Mucosa of rectum (tissue), 2 donors: ENCODE measurements at regions not wholly inside any gene's neighbourhood (a gene's known extent, or its start where the extent isn't known, plus 50 kb on each side); places are given as distances from the start of the nearest gene placed in this dataset.

Source experiments
- H3K27ac ChIP-seq, 2 donors: one replicate each; pipeline ENCODE4 v1.7.0; 2013; ENCODE audit warnings: inconsistent platforms in 2 of 2, low read depth in 2 of 2, low read length in 2 of 2
- H3K27me3 ChIP-seq, 2 donors: one replicate each; pipeline ENCODE4 v1.7.0; 2013; ENCODE audit warnings: low read length in 2 of 2; ENCODE audit not compliant: control insufficient read depth in 2 of 2, insufficient read depth in 2 of 2
- H3K36me3 ChIP-seq, 2 donors: one replicate each; pipeline ENCODE4 v1.7.0; 2013; ENCODE audit warnings: low read length in 2 of 2; ENCODE audit not compliant: control insufficient read depth in 2 of 2, insufficient read depth in 2 of 2
- H3K4me1 ChIP-seq, 2 donors: one replicate each; pipeline ENCODE4 v1.7.0; 2013; ENCODE audit warnings: low read length in 2 of 2, mild to moderate bottlenecking in 1 of 2; ENCODE audit not compliant: control insufficient read depth in 2 of 2, insufficient read depth in 2 of 2
- H3K4me3 ChIP-seq, 2 donors: one replicate each; pipeline ENCODE4 v1.7.0; 2013; ENCODE audit warnings: low read length in 2 of 2
- H3K9ac ChIP-seq, 2 donors: one replicate each; pipeline ENCODE4 v1.7.0; 2013; ENCODE audit warnings: low read length in 2 of 2, low read depth in 1 of 2, mild to moderate bottlenecking in 1 of 2
- H3K9me3 ChIP-seq, 2 donors: one replicate each; pipeline ENCODE4 v1.7.0; 2013; ENCODE audit warnings: low read length in 2 of 2; ENCODE audit not compliant: control insufficient read depth in 2 of 2
- donor health status: healthy.
- donor health status: Normal muscosa, but diverticular disease.

DNA sequence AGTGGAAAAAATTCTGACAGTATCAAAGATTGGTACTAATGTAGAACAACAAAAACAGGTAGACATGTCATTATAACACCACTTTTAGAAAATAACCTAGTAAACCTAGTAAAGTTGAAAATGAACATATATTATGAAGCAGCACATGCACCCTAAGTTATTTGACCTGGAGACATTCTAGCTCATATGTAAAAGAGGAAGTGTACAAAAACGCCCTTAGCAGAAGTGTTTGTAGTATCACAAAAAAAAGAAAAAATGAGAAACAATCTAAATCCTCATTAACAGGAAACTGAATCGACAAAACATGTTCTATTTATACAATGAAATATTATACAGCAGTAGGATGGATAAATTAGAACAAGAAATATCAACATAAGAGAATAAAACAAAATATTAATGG is 318.9 kb upstream of the PPP1R2C start:
- Histone ChIP-seq H3K4me1 (no peaks in the 10 kb centered on the region), H3K9ac (no peak overlapping the region), H3K27me3 (no peaks in the 10 kb centered on the region), H3K9me3 (no peaks in the 10 kb centered on the region), H3K36me3 (no peaks in the 10 kb centered on the region), H3K4me3 (no peak overlapping the region), H3K27ac (no peak overlapping the region)

DNA sequence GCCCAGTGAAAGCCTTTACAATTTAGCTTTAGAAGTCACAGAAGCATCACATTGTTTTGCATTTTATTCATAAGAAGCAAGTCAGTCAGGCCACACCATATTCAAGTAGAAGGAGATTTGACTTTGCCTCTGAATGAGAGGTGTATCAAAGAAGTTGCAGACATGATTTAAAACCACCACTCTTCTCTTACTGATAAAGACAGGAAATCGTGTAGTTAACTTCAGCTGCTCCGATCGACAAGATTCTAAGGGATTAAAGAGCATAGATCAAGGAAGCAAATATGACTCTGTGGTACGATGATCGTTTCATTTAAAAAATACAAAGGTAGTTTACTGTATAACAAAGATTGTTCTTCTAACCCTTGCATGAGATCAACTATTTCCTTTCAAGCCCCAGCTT is 328.0 kb upstream of the PPP1R2C start:
- no peak overlapping the region for H3K9ac ChIP-seq
- no peak overlapping the region for H3K4me3 ChIP-seq
- no peaks in the 10 kb centered on the region for H3K36me3 ChIP-seq
- no peaks in the 10 kb centered on the region for H3K9me3 ChIP-seq
- no peaks in the 10 kb centered on the region for H3K4me1 ChIP-seq
- H3K27me3 ChIP-seq: peaks cover 0 to 7% of the 10 kb centered on the region in 2 donors
- no peak overlapping the region for H3K27ac ChIP-seq

DNA sequence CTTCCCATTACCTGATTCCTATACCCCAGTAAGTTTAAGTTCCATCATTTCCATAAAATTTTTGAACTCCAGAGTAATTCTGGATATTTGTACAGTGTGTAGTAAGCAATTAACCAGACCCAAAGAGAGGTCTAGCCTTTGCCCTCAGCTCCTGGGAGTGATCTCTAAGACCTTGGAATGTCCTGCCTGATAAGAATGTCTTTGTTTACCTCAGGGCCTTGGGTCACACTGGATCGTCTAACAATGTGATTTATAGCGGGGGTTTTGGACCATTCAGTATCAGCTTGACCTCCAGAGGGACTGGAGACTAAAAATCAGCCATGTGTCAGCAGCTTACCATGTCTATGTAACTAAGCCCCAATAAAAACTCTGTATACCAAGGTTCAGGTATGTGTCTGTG is 330.9 kb upstream of the PPP1R2C start:
- H3K27me3 ChIP-seq: peaks cover 0 to 7% of the 10 kb centered on the region in 2 donors
- no peak overlapping the region for H3K4me3 ChIP-seq
- H3K9me3 ChIP-seq: no peaks in the 10 kb centered on the region
- no peaks in the 10 kb centered on the region for H3K4me1 ChIP-seq
- no peaks in the 10 kb centered on the region for H3K36me3 ChIP-seq
- no peak overlapping the region for H3K9ac ChIP-seq
- H3K27ac ChIP-seq: no peak overlapping the region

DNA sequence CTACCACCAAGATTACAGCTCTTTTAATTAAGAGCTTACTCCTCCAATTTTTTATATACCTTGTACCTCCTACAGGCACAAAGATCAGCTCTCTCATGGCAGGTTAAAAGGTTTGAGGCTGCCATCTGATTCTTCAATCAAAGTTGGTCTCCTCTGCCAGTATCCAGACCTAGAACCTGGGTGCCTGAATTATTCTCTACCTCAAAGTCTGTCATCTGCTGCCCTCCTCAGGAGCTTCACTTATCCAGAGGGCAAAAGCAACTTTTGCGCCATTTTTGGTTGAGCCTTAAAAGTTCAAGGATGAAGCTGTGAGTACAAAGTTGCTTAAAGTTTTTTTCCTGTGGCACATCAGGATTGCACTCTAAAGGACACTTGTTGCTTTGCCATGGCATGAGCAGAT is 343.7 kb upstream of the PPP1R2C start:
- no peak overlapping the region for H3K27ac ChIP-seq
- no peak overlapping the region for H3K4me3 ChIP-seq
- no peaks in the 10 kb centered on the region for H3K36me3 ChIP-seq
- H3K9ac ChIP-seq: no peak overlapping the region
- no peaks in the 10 kb centered on the region for H3K27me3 ChIP-seq
- no peaks in the 10 kb centered on the region for H3K4me1 ChIP-seq
- no peaks in the 10 kb centered on the region for H3K9me3 ChIP-seq

DNA sequence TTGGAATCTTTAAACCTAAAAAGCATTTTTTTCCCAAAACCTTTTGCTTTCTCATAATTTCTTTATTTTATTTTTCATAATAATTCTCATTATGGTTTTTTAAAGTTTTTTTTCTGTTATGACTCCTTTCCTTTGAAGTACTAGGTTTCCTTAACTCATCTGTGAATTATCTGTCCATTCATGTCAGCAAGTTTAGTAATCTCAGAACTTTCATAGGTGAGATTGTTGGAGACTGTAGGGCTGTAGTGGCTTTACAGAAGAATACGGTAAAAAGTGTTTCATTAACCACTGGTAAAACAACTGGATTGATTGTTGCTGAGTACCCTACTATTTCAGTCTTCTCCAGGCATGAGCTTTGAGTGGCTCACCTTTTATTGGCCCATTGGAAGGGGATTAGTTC is 361.7 kb upstream of the PPP1R2C start:
- no peak overlapping the region for H3K4me3 ChIP-seq
- H3K4me1 ChIP-seq: no peaks in the 10 kb centered on the region
- no peak overlapping the region for H3K9ac ChIP-seq
- H3K27me3 ChIP-seq: peaks cover 0 to 4% of the 10 kb centered on the region in 2 donors
- H3K9me3 ChIP-seq: no peaks in the 10 kb centered on the region
- H3K36me3 ChIP-seq: no peaks in the 10 kb centered on the region
- H3K27ac ChIP-seq: no peak overlapping the region

DNA sequence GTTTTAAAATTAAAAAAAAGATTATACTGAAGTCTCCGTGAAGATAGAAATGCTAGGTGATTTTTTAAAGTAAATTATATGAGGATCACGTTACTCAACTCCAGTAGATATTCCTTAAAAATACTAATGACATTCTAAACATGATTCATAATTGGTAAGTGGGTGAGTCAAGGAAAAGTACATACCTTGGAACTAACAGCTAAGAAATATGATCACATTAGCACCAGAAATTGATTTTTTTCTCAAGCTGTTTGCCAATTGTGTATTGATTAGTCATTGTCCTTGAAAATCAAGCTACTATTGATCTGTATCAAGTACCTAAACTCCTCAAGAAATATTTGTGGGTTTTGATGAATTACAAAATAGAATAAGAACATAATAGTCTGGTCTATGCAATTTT is 362.6 kb upstream of the PPP1R2C start:
- no peaks in the 10 kb centered on the region for H3K9me3 ChIP-seq
- no peak overlapping the region for H3K9ac ChIP-seq
- no peak overlapping the region for H3K4me3 ChIP-seq
- H3K4me1 ChIP-seq: no peaks in the 10 kb centered on the region
- peaks cover 0 to 6% of the 10 kb centered on the region in 2 donors for H3K27me3 ChIP-seq
- no peaks in the 10 kb centered on the region for H3K36me3 ChIP-seq
- H3K27ac ChIP-seq: no peak overlapping the region

DNA sequence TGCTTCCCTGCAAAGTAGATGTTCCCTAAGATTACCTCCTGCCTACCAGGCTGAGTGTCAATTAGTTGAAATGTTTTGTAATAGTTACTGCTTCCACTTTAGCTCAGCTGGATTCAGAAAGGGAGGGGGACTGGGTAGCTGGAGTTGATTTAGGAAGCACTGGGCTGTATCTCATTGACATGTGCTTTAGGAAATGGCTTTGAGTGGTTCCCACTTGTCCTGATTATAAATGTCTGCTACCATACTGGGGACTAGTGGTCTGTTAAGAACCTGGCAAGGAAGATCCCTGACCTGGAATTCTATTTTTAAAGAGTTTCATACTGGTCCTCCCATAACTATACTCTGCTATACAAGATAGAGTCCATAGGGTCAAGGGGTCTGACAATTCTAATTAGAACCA is 363.9 kb upstream of the PPP1R2C start:
- H3K27ac ChIP-seq: no peak overlapping the region
- H3K9ac ChIP-seq: no peak overlapping the region
- no peak overlapping the region for H3K4me3 ChIP-seq
- H3K36me3 ChIP-seq: no peaks in the 10 kb centered on the region
- H3K27me3 ChIP-seq: peaks cover 0 to 6% of the 10 kb centered on the region in 2 donors
- no peaks in the 10 kb centered on the region for H3K4me1 ChIP-seq
- H3K9me3 ChIP-seq: no peaks in the 10 kb centered on the region

DNA sequence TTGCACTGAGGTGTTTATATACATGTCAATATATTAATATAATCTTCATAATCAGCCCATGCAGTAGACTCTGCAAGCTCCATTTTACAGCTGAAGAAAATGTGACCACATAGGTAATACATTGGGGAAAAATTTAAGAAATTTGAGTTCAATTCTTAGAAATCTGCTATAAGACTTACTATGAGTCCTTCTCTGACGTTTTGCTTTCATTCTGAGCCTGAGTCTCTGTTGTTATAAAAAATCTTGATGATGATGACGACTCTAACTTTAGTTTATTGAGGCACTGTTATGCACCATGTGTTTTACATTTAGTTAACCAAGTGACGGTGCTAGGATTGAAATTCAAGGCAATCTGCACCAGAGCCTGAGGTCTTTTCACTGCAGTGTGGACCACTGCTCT is 370.3 kb upstream of the PPP1R2C start:
- Histone ChIP-seq H3K9ac (no peak overlapping the region), H3K27me3 (peaks cover 0 to 2% of the 10 kb centered on the region in 2 donors), H3K9me3 (no peaks in the 10 kb centered on the region), H3K36me3 (no peaks in the 10 kb centered on the region), H3K27ac (no peak overlapping the region), H3K4me3 (no peak overlapping the region), H3K4me1 (no peaks in the 10 kb centered on the region)

DNA sequence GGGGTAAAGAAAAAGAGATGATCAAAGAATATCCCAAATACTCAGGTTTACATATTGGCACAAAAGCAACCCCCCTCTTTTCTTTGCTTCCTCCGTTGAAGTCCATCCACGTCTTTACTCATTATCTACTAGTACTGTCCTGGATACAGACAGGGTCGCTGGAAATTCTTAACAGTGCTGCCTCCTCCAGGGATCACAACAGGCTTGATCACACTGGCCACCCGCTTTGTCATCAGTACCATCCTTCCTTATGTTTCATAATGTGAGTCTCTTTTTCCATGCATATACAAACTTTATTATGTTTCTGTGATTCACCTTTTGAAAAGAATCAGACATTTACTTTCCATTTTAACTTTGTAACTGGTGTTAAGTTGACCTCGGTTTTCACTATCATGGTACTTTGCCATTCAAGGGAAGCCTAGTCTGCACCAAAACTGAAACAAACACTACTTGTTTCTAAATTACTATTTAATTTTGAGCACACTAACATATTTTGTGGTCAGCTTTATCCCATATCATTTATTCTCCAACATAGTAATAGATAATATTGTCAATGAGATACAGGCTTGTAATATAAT is 387.5 kb upstream of the PPP1R2C start:
- Histone ChIP-seq H3K4me3 (no peak overlapping the region), H3K9me3 (no peaks in the 10 kb centered on the region), H3K4me1 (no peaks in the 10 kb centered on the region), H3K27ac (no peak overlapping the region), H3K9ac (no peak overlapping the region), H3K27me3 (peaks cover 3 to 5% of the 10 kb centered on the region in 2 donors), H3K36me3 (no peaks in the 10 kb centered on the region)

DNA sequence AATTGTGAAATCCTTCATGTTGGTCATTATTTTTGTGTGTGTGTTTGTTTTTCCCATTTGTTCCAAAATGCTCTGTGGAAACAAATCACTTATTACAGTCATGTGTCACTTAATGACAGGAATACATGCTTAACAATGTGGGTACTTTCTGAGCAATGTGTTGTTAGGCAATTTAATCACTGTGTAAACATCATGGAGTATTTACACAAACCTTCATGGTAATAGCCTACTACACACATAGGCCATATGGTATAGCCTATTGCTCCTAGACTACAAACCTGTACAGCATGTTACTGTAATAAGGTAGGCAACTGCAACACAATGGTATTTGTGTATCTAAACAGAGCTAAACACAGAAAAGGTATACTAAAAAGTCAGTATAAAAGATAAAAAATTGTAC is 388.9 kb upstream of the PPP1R2C start:
- Histone ChIP-seq H3K4me1 (no peaks in the 10 kb centered on the region), H3K4me3 (no peak overlapping the region), H3K27ac (no peak overlapping the region), H3K9me3 (no peaks in the 10 kb centered on the region), H3K36me3 (no peaks in the 10 kb centered on the region), H3K9ac (no peak overlapping the region), H3K27me3 (peaks cover 5 to 7% of the 10 kb centered on the region in 2 donors)

DNA sequence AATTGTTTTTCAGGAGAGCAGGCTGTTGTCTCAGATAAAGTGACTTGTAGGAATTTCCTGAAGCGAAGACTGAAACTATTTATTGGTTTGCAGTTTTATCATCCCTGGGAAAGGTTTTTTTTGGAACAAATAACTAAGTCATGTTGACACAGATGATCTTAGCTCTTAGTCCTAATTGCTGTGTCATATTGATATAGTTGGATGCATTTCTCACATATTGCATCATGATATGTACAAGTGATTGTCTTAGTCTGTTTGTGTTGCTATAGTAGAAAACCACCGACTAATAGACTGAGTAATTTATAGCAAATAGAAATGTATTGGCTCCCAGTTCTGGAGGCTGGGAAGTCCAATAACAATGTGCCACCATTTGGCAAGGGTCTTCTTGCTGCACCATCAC is 397.5 kb upstream of the PPP1R2C start:
- H3K4me1 ChIP-seq: no peaks in the 10 kb centered on the region
- no peaks in the 10 kb centered on the region for H3K9me3 ChIP-seq
- no peak overlapping the region for H3K4me3 ChIP-seq
- no peak overlapping the region for H3K9ac ChIP-seq
- peaks cover 0 to 4% of the 10 kb centered on the region in 2 donors for H3K27me3 ChIP-seq
- no peak overlapping the region for H3K27ac ChIP-seq
- no peaks in the 10 kb centered on the region for H3K36me3 ChIP-seq
